ENCODE measurements at regions not wholly inside any gene's neighbourhood (a gene's known extent, or its start where the extent isn't known, plus 50 kb on each side); places are given as distances from the start of the nearest gene placed in this dataset.

DNA sequence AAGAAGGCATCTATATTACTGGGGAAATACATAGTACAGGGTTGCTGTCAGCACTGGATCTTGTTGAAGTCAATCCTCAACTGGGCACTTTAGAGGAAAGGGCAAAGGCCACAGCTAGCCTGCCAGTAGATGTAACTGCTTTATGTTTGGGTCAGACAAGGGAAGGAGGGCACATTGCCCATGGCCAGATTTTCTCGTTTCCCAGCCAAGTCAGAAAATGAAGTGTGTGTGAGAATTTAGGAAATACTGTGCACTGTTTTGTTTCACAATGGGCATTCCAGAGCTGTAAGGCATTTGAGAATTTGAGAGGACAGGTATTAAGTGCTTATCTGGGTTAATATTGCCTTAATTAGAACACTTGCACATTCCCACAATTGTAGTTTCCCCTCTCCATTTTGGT is 183.9 kb upstream of the MCHR2 start:
- TF ChIP-seq TAF1 (IDR thresholded peaks at IDR 0.05; ENCODE audit: borderline replicate concordance, insufficient read depth, low read length) (no peak), SIN3A (IDR thresholded peaks at IDR 0.05; ENCODE audit: borderline replicate concordance, insufficient read depth, low read length) (no peak), FOXP2 (optimal IDR thresholded peaks at IDR 0.05; ENCODE audit: borderline replicate concordance, extremely low read depth, extremely low read length, insufficient read depth) (no peak), POLR2AphosphoS5 (IDR thresholded peaks at IDR 0.05; ENCODE audit: low read depth, low read length) (no peak)
- TF ChIP-seq, protein P1, sequence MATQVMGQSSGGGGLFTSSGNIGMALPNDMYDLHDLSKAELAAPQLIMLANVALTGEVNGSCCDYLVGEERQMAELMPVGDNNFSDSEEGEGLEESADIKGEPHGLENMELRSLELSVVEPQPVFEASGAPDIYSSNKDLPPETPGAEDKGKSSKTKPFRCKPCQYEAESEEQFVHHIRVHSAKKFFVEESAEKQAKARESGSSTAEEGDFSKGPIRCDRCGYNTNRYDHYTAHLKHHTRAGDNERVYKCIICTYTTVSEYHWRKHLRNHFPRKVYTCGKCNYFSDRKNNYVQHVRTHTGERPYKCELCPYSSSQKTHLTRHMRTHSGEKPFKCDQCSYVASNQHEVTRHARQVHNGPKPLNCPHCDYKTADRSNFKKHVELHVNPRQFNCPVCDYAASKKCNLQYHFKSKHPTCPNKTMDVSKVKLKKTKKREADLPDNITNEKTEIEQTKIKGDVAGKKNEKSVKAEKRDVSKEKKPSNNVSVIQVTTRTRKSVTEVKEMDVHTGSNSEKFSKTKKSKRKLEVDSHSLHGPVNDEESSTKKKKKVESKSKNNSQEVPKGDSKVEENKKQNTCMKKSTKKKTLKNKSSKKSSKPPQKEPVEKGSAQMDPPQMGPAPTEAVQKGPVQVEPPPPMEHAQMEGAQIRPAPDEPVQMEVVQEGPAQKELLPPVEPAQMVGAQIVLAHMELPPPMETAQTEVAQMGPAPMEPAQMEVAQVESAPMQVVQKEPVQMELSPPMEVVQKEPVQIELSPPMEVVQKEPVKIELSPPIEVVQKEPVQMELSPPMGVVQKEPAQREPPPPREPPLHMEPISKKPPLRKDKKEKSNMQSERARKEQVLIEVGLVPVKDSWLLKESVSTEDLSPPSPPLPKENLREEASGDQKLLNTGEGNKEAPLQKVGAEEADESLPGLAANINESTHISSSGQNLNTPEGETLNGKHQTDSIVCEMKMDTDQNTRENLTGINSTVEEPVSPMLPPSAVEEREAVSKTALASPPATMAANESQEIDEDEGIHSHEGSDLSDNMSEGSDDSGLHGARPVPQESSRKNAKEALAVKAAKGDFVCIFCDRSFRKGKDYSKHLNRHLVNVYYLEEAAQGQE (IDR thresholded peaks at IDR 0.05; ENCODE audit: insufficient read depth in 1 of 2, low read depth in 2 of 2, low read length in 2 of 2) = no peak

DNA sequence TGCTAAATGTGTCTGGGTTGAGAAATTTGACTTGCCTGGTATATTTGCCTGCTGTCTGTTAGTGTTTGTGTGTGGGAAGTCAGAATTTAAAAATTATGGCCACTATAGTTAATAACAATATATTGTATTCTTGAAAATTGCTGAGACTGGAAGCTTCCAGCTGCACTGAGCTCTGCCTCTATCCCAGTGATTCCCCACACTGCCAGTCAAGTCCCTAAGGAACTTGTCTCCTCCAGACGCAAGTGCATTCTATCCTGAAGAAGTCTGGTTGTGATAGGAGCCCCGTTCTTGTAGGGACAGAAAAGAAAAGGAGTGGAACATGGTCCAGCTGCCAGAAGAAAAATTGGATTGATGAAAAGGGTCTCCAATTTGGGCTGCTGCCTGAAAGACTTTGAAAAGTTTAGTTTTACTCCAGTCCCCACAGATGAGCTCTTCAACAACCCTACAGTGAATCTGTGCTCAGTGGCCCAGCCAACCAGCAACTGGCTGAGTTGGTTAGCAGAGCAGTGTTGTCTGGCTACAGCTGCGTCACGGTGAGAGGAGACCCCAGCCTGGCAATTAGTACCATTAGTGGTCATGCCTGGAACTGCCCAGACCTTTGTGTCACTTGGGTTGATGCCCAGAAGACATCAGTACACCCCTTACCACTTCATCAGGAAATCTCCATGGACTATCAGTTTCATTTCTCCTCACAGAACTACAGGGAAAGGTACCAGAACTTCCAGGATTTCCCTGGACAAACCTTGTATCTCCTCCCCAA is 183.1 kb upstream of the MCHR2 start:
- TF ChIP-seq, protein P1 (IDR thresholded peaks at IDR 0.05; ENCODE audit: insufficient read depth in 1 of 2, low read depth in 2 of 2, low read length in 2 of 2) = no peak
- TF ChIP-seq POLR2AphosphoS5 (IDR thresholded peaks at IDR 0.05; ENCODE audit: low read depth, low read length) (no peak), FOXP2 (optimal IDR thresholded peaks at IDR 0.05; ENCODE audit: borderline replicate concordance, extremely low read depth, extremely low read length, insufficient read depth) (no peak), TAF1 (IDR thresholded peaks at IDR 0.05; ENCODE audit: borderline replicate concordance, insufficient read depth, low read length) (no peak), SIN3A (IDR thresholded peaks at IDR 0.05; ENCODE audit: borderline replicate concordance, insufficient read depth, low read length) (no peak)

DNA sequence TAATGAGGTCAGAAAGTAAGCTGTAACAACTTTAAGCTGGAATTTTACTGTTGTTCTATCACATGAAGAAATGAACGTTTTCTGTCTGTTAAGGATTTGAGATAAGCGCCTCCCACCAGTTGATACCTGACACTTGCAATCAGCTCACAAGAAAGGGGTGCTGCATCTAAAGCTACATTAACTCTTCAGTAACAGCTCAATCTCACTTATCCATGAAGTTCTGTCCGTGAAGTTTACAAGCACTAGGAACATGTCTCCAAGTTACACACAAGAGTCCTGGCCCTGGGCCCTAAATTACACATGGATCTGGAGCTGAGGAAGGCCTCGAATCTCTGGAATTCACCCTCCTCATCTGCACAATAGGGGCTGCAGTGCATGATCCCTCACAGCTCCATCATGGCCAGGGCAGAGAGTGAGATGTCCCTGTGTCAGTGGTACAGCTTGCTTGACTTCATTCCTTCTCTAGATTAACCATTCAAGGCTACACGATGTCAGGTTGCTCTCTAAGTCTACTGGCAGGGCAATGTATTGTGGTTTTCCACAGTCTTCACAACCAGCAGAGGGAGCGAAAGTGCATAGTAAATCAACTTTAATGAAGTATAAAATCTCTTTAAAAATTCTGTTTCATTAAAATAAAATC is 182.4 kb upstream of the MCHR2 start:
- TF ChIP-seq SIN3A (IDR thresholded peaks at IDR 0.05; ENCODE audit: borderline replicate concordance, insufficient read depth, low read length) = no peak

DNA sequence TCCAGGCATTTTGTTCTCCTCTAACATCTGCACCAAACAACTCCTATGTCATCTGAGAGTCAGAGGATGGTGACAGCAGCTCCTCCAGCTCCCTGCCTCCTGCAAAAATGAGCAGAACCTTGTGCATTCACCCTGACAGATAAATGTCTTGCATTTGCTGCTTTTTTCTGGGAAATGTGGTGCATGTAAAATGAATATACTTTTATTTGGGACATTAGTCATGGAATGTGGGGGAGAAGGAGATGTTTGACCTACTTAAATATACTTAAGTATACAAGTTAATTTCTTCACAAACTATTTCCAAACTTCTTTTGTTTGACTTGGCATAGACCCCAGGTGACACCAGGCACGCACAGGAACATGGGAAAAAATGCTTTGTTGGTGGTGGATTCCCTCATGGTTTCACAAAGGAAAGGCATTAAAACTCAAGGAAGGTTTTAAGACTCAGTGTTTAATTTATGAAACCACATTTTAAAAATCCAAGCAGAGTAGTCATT is 181.8 kb upstream of the MCHR2 start:
- TF ChIP-seq, protein P1 (IDR thresholded peaks at IDR 0.05; ENCODE audit: insufficient read depth in 1 of 2, low read depth in 2 of 2, low read length in 2 of 2) = no peak
- TF ChIP-seq TAF1 (IDR thresholded peaks at IDR 0.05; ENCODE audit: borderline replicate concordance, insufficient read depth, low read length) = no peak
- TF ChIP-seq SIN3A (IDR thresholded peaks at IDR 0.05; ENCODE audit: borderline replicate concordance, insufficient read depth, low read length) = no peak
- no peak for TF ChIP-seq POLR2AphosphoS5 (IDR thresholded peaks at IDR 0.05; ENCODE audit: low read depth, low read length)
- no peak for TF ChIP-seq FOXP2 (optimal IDR thresholded peaks at IDR 0.05; ENCODE audit: borderline replicate concordance, extremely low read depth, extremely low read length, insufficient read depth)

DNA sequence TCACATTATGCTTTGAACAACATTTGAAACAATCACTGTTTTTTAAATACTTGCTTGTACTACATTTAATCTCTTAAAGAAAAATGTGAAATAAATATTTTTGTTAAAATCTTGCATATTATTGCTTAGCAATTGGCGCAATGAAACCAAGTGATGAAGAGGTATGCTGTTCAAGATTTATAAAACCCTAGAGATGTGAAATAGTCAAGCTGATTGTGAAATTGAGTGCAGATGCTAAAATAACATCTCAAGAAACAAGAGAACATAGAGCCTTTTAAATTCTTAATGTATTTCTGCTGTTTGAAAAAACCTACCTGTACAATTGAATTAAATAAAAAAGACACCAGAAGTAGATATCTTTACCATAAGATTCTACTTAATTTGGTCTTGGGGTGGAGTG is 179.2 kb upstream of the MCHR2 start:
- TF ChIP-seq FOXP2 (optimal IDR thresholded peaks at IDR 0.05; ENCODE audit: borderline replicate concordance, extremely low read depth, extremely low read length, insufficient read depth) (no peak), TAF1 (IDR thresholded peaks at IDR 0.05; ENCODE audit: borderline replicate concordance, insufficient read depth, low read length) (no peak), POLR2AphosphoS5 (IDR thresholded peaks at IDR 0.05; ENCODE audit: low read depth, low read length) (no peak), SIN3A (IDR thresholded peaks at IDR 0.05; ENCODE audit: borderline replicate concordance, insufficient read depth, low read length) (no peak)
- TF ChIP-seq, protein P1 (IDR thresholded peaks at IDR 0.05; ENCODE audit: insufficient read depth in 1 of 2, low read depth in 2 of 2, low read length in 2 of 2) = no peak
